Fibroblast of skin of right biceps (primary cell): ENCODE measurements at regions not wholly inside any gene's neighbourhood (a gene's known extent, or its start where the extent isn't known, plus 50 kb on each side); places are given as distances from the start of the nearest gene placed in this dataset.
"Not testable (repeated sequence)": the region's sequence is repeated elsewhere in the genome, so short reads cannot be mapped to it uniquely, and the experiment has no call there.

ENCODE experiments used
- DNase-seq: peaks from one replicate; pipeline ENCODE4 v3.0.0-alpha.2; 2013

GRCh38 chr5:128667751-128668150 is 129.7 kb upstream of the FBN2 start:
- no peak for DNase-seq

GRCh38 chr5:128668921-128669320 is 130.9 kb upstream of the FBN2 start:
- no peak for DNase-seq

GRCh38 chr5:128669803-128670202 is 131.8 kb upstream of the FBN2 start:
- peak; percentile 24 for DNase-seq

GRCh38 chr5:128671943-128672342 is 133.9 kb upstream of the FBN2 start:
- peak; percentile 36 for DNase-seq

- DNase-seq, result no peak
Observed at GRCh38 chr5:128673000-128673399, 135.0 kb upstream of the FBN2 start.

- DNase-seq, result no peak
Observed at GRCh38 chr5:128673411-128673957, 135.4 kb upstream of the FBN2 start.

GRCh38 chr5:128673970-128674369 is 135.9 kb upstream of the FBN2 start:
- DNase-seq, result no peak

GRCh38 chr5:128674837-128675446 is 136.9 kb upstream of the FBN2 start:
- DNase-seq, result peak; percentile 61

GRCh38 chr5:128681096-128681495 is 143.1 kb upstream of the FBN2 start:
- DNase-seq, result peak; percentile 40

GRCh38 chr5:128681764-128682592 is 143.9 kb upstream of the FBN2 start:
- no peak for DNase-seq

GRCh38 chr5:128682669-128683068 is 144.6 kb upstream of the FBN2 start:
- DNase-seq, result no peak

GRCh38 chr5:128684961-128685360 is 146.9 kb upstream of the FBN2 start:
- DNase-seq, result peak; percentile 79

- DNase-seq, result no peak
Observed at GRCh38 chr5:128687930-128688329, 149.9 kb upstream of the FBN2 start.

- DNase-seq, result peak; percentile 52
Observed at GRCh38 chr5:128693764-128694163, 155.7 kb upstream of the FBN2 start.

- peak; percentile 48 for DNase-seq
Observed at GRCh38 chr5:128695791-128696530, 157.9 kb upstream of the FBN2 start.

- DNase-seq, result no peak
Observed at GRCh38 chr5:128701301-128701700, 163.3 kb upstream of the FBN2 start.

GRCh38 chr5:128703322-128703721 is 165.3 kb upstream of the FBN2 start:
- no peak for DNase-seq

- DNase-seq, result no peak
Observed at GRCh38 chr5:128706269-128706668, 168.2 kb upstream of the FBN2 start.

GRCh38 chr5:128708841-128709240 is 170.8 kb upstream of the FBN2 start:
- peak; percentile 12 for DNase-seq

GRCh38 chr5:128711216-128711615 is 173.2 kb upstream of the FBN2 start:
- DNase-seq, result peak; percentile 16

GRCh38 chr5:128714551-128714950 is 176.5 kb upstream of the FBN2 start:
- DNase-seq, result no peak

GRCh38 chr5:128722551-128722950 is 184.5 kb upstream of the FBN2 start:
- peak; percentile 18 for DNase-seq

- not testable (repeated sequence) for DNase-seq
Observed at GRCh38 chr5:128730021-128730420, 192.0 kb upstream of the FBN2 start.
